Gastroesophageal sphincter (tissue), 3 donors: ENCODE measurements at regions not wholly inside any gene's neighbourhood (a gene's known extent, or its start where the extent isn't known, plus 50 kb on each side); places are given as distances from the start of the nearest gene placed in this dataset.

Experiments
- EP300 ChIP-seq: sonication (generic); formaldehyde crosslinking; IDR thresholded peaks from one replicate; pipeline ENCODE4 v1.6.1; 2017; ENCODE audit warnings: antibody characterized with exemption, mild to moderate bottlenecking
- POLR2A ChIP-seq, 2 donors: fragments of 450-650 bp; IDR thresholded peaks; one replicate each; pipeline ENCODE4 v1.6.1; 2017; ENCODE audit warnings: antibody characterized with exemption in 2 of 2, mild to moderate bottlenecking in 2 of 2, moderate library complexity in 1 of 2
- POLR2AphosphoS5 ChIP-seq: sonication (generic); formaldehyde crosslinking; IDR thresholded peaks from one replicate; pipeline ENCODE4 v1.6.1; 2017; ENCODE audit warnings: antibody characterized with exemption
- TF ChIP-seq, protein P1 (sequence below), 4 experiments: fragments of 200-600 bp in 2 of 4; fragments of 450-650 bp in 2 of 4; sonication (generic) in 1 of 4; IDR thresholded peaks; one replicate each; pipeline ENCODE4 v1.5.1; 2017 to 2019; ENCODE audit warnings: antibody characterized with exemption in 4 of 4, mild to moderate bottlenecking in 2 of 4, moderate library complexity in 2 of 4

DNA sequence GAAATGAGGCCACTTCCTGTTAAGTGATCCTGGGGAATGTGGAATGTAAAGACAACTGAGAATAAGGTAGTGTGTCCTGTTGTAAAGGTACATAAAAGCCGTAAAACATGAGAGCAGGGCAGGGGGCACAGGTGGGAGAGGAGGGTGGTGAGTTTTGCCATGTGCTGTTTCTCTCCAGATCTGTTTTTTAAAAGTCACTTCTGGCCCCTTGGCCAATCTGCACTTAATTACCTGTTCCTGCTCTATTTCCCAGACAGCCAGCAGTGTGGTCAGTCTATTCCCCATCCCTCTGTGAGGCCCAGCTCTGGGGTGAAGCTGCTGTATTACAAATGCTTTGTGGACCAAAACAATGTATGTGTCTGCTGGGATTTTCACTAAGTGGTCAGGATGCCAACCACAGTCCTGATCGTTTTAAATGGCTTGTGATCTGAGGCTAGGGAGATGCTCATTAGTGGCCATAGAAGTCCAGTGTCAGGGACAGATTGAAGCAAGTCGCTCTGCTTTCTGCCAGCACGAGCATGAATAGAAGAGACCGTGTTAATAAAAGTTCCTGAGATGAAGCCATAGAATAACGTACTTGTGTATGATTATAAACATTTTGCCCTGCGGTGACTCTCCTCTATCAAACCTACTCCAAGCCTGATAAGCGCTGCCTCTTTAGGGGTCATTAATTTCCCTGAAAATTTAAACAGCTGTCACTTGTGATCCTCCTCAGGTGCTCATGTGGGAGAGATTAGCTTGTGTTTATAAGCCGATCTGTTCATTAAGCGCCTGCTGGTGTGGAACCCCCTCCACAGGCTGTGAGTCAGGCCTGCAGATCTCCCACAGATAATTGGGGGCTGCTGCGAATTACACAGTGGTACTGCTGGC lies 111.8 kb upstream of the CENPW start:
- TF ChIP-seq EP300, result no peak
- TF ChIP-seq, protein P1, sequence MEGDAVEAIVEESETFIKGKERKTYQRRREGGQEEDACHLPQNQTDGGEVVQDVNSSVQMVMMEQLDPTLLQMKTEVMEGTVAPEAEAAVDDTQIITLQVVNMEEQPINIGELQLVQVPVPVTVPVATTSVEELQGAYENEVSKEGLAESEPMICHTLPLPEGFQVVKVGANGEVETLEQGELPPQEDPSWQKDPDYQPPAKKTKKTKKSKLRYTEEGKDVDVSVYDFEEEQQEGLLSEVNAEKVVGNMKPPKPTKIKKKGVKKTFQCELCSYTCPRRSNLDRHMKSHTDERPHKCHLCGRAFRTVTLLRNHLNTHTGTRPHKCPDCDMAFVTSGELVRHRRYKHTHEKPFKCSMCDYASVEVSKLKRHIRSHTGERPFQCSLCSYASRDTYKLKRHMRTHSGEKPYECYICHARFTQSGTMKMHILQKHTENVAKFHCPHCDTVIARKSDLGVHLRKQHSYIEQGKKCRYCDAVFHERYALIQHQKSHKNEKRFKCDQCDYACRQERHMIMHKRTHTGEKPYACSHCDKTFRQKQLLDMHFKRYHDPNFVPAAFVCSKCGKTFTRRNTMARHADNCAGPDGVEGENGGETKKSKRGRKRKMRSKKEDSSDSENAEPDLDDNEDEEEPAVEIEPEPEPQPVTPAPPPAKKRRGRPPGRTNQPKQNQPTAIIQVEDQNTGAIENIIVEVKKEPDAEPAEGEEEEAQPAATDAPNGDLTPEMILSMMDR (IDR thresholded peaks at IDR 0.05), result no peak
- no peak for TF ChIP-seq POLR2A (IDR thresholded peaks at IDR 0.05)
- no peak for TF ChIP-seq POLR2AphosphoS5
